Stimulated activated CD4-positive, alpha-beta T cell treated with anti-CD3 and anti-CD28 coated beads, Interleukin-12 subunit alpha, Interleukin-12 subunit beta, amount 100 ng/mL, for 24 hours (primary cell): ENCODE measurements at regions not wholly inside any gene's neighbourhood (a gene's known extent, or its start where the extent isn't known, plus 50 kb on each side); places are given as distances from the start of the nearest gene placed in this dataset.

Experiments used
- DNase-seq, 2 experiments: peaks; one replicate each; pipeline ENCODE4 v3.0.0-alpha.2; 2020; ENCODE audit warnings: low read depth in 2 of 2

DNA sequence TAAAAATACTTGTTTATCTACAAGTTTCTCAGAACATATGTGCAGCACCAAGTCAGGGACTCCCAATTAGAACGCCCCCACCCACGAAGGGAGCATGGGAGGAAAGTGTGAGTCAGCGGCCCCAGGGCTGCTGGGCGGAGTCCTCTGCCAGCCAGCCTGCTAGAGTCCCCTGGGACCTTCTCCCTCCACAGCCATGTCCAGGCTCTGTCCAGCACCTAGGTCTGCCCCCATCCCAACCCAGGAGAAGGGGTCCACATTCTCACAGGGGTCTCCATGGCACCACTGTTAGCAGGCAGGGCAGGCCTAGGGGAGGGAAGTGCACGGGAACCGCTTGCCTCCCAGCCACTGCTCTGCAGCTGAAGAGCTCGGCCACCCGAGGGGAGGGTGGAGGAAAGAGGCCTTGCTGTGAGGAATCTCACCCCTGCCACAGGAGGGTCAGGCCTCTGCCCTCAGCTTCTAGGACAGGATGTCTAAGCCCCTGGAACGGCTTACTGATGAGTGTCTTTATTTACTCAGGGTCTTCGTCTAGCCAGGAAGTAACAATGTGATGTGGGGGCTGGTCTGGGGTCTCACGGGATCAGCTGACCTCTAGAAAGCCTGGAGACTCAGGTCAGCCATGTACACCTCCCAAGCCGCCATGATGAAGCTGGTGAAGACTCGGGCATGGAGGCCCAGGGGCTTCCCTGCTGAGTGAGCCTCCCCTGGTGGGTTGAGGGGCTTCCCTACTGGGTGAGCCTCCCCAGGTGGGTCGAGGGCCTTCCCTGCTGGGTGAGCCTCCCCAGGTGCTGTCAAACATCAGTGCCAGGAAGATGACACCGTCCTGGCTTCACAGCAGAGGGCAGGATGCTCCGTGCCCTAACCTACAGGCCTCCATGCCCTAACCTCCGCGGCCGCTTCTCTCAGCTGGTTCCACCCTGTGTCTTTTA is 190.3 kb downstream of the RBFOX3 start:
- DNase-seq, result peak; percentile 16 to 31

DNA sequence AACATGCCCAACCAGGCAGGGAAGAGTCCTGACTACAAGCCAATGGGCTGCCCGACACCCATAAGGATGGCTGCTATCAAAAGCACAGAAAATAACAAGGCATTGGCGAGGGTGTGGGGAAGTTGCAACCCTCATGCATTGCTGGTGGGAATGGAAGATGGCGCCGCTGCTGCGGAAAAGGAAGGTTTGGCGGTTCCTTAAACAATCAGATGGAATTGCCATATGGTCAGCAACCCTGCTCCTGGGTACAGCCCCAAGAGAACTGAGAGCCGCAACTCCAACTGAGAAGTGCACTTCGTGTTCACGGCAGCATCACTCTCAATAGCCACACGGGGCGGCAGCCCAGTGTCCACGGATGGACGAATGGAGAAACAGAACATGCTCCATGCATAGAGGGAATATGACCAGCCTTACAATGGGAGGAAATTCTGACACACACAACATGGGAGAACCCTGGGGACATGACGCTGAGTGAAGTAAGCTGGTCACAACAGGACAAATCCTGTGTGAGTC is 193.3 kb downstream of the RBFOX3 start:
- no peak for DNase-seq

GRCh38 chr17:79415909-79416308 is 194.9 kb downstream of the RBFOX3 start:
- DNase-seq, result no peak

GRCh38 chr17:79415365-79415764 is 195.5 kb downstream of the RBFOX3 start:
- DNase-seq, result no peak

DNA sequence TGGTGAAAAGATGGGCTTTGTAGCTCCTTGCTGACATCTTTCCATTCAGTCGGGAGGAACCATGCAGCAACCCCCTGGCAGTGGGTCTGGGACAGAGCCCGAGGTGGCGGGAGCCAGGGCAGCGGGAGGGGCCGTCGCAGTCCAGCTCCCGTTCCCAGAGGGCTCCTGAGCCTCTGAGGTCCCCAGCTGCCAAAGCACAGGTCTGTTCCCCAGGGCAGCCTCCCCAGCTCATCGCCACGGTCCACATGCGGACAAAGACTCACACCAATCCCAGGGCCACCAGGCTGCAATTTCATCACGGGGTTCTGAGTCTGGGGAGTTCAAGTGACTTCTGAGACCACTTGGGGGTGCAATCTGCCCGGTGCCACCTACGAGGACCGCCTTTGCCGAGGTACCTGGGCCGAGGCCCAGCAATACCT is 196.0 kb downstream of the RBFOX3 start:
- no peak for DNase-seq

DNA sequence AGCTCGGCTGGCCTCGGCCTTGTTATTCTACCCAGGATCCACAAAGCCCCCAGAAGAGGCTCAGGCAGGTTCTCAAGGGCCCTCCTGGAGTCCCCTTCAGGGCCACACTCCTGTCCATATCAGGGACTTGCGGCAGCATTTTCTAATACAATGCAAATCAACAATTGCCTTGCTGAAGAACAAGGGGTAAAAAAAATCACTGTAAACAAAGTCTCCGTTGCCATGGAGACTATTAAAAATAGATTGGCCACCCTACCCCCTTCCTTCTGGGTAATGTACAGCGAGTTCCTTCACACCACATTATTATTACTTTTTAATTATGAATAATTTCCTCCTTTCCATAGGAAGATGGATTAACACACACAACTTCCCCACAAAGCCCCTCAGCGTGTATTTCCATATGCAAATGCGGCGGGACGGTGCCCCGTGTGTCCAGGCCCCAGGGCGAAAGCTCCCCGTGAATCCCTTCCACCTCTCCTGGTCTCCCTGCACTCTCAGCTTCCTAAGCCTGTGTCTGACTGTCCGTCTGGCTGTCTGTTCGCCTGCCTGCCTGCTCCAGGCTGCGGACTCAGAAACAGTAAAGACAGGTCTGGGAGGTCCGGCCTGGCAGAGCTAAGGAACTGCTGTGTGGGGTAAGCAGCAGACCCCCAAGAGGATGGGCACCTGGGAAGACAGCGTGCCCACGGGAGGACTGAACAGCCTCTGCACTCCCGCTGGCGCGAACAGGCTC is 196.6 kb downstream of the RBFOX3 start:
- DNase-seq, result no peak

GRCh38 chr17:79413611-79414010 is 197.2 kb downstream of the RBFOX3 start:
- DNase-seq, result no peak

GRCh38 chr17:79412886-79413390 is 197.9 kb downstream of the RBFOX3 start:
- no peak for DNase-seq

GRCh38 chr17:79412110-79412509 is 198.7 kb downstream of the RBFOX3 start:
- no peak for DNase-seq

DNA sequence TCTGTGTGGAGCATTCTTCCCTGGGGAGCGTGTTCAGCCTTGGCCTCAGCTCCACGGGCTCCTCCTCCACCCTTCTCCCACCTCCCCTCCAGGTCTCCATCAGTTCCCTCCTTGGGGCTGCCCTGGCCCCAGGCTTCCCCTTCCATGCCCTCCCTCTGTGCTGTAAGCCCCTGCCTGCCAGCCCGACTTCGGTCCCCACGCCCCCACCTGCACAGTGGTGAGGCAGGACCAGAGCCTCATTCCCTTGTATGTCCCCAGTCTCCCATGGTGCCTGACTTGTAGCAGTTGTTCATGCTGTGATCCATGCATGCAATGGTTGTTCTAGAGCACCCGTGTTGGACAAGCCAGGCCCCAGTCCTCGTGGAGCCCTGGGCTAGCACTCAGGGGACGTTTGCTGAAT is 199.4 kb downstream of the RBFOX3 start:
- DNase-seq, result no peak

- no peak for DNase-seq
These were observed 200.2 kb downstream of the RBFOX3 start for GRCh38 chr17:79410681-79411080.

- DNase-seq, result no peak
These were observed 202.6 kb downstream of the RBFOX3 start for GRCh38 chr17:79408251-79408650.

DNA sequence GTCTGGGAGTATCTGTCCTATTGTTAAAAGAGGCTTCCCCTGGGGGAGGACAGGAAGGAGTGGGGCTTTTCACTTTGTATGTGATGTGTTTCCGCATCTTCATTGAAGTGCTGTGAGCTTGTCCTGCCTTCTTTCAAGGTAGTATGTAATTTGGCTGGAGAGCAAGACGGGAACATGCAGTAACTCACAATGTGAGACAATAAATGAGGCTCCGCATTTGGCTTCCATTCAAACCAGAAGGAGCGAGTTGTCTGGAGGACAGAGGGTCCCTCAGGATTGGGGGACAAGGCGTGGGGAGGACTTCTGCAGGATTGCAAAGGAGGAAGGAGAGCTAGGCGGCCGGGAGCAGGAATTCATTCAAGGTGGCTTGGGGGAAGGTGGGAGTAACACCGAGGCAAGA is 203.5 kb downstream of the RBFOX3 start:
- no peak for DNase-seq

- no peak for DNase-seq
These were observed 204.5 kb downstream of the RBFOX3 start for GRCh38 chr17:79406316-79406715.

DNA sequence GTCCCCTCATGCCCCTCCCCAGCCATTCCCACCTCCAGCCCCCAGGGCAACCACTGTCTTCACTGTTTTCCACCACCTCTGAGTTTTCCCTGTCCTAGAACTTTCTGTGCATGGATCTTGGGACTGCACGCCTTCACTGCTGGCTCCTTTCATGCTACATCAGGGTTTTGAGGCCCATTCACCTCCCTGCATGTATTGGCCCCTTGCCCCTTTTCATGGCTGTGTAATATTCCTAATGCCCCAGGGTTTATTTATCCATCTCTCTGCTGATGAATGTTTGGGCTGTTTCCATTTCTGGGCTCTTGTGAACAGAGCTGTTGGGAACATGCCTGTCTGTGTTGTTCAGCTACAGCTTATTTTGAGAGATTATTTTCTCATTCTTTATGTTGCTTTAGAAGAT is 205.0 kb downstream of the RBFOX3 start:
- DNase-seq, result no peak

GRCh38 chr17:79404136-79404911 is 206.5 kb downstream of the RBFOX3 start:
- DNase-seq, result no peak

GRCh38 chr17:79401704-79402674 is 208.9 kb downstream of the RBFOX3 start:
- no peak for DNase-seq

DNA sequence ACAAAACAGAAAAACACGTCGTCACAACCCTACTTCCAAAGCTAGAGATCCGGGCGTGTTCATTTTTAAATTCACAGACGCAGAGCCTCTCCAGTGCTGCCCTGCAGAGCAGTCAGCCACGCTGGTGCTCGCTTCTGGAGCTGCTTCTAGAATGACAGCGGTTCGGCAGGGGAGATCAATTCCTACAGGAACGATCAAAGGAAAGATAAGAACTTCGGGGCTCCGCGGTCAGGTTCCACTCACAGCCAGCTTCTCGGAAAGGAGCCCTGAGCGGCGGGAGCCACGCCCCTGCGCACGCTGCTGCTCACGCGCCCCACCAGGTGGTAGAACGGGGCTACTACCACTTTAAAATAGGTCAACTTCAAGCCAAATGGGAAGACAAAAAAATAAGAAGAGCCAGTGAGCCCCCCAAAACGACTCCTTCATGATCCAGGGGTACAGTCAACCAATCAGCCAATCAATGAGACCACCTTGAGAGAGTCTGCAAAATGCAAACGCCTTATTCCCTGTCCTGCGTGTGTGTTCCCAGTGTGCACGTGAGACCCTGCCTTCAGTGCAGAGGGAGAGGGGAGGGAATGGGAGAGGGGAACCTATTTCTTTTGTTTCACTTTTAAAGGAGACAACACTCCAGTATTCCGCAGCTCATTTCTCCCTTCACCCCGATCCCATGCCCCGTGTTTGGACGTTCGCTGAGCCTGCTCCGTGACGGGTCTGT is 209.7 kb downstream of the RBFOX3 start:
- peak; percentile 52 to 65 for DNase-seq

GRCh38 chr17:79399610-79400144 is 211.2 kb downstream of the RBFOX3 start:
- DNase-seq, result no peak

- no peak for DNase-seq
These were observed 212.4 kb downstream of the RBFOX3 start for GRCh38 chr17:79398441-79398840.
